HEK293 (cell line): ENCODE measurements at regions not wholly inside any gene's neighbourhood (a gene's known extent, or its start where the extent isn't known, plus 50 kb on each side); places are given as distances from the start of the nearest gene placed in this dataset.

Experiments
- CTCF ChIA-PET: fragments of 350-600 bp; formaldehyde crosslinking; extraction: SDS; loops from one replicate; lab custom pipeline; 2021; ENCODE audit warnings: antibody characterized with exemption; lab: Yijun Ruan, JAX
- POLR2A ChIA-PET: fragments of 300-600 bp; formaldehyde crosslinking; extraction: SDS; loops from one replicate; lab custom pipeline; 2020; ENCODE audit warnings: antibody characterized with exemption, inconsistent platforms; lab: Yijun Ruan, JAX
- H3K27ac ChIP-seq: fragments of 200-500 bp; sonication (Bioruptor generic); 2 replicates; pipeline ENCODE4 v1.5.1; 2014; ENCODE audit warnings: low read depth, low read length, control low read depth, inconsistent platforms; ENCODE audit errors: extremely low read depth
- H3K36me3 ChIP-seq, 2 experiments: fragments of 200-500 bp in 1 of 2; sonication (Bioruptor generic) in 1 of 2; 1 replicate in 1 of 2; 2 replicates in 1 of 2; pipeline ENCODE4 v1.5.1; 2014 to 2017; ENCODE audit warnings: inconsistent platforms in 2 of 2, low read length in 2 of 2; ENCODE audit not compliant: control insufficient read depth in 2 of 2, insufficient read depth in 1 of 2
- H3K4me1 ChIP-seq: fragments of 200-500 bp; sonication (Bioruptor generic); 2 replicates; pipeline ENCODE4 v1.5.1; 2014; ENCODE audit warnings: mild to moderate bottlenecking, low read length, inconsistent platforms; ENCODE audit not compliant: control insufficient read depth, insufficient read depth
- H3K4me3 ChIP-seq: 2 replicates; pipeline ENCODE4 v1.5.1; 2011; ENCODE audit warnings: low read depth, mild to moderate bottlenecking, control low read depth, low read length, moderate library complexity
- H3K9me3 ChIP-seq: fragments of 200-500 bp; sonication (Bioruptor generic); 2 replicates; pipeline ENCODE4 v1.5.1; 2014; ENCODE audit warnings: low read depth, low read length, inconsistent platforms; ENCODE audit not compliant: control insufficient read depth, insufficient read depth
- BCL11A ChIP-seq: fragments of 450-650 bp; formaldehyde crosslinking; IDR thresholded peaks from 2 replicates; pipeline ENCODE4 v1.5.1; 2016; ENCODE audit warnings: low read depth, missing biosample characterization, missing genetic modification characterization
- HIC1 ChIP-seq: fragments of 450-650 bp; formaldehyde crosslinking; IDR thresholded peaks from 2 replicates; pipeline ENCODE4 v1.5.1; 2016; ENCODE audit warnings: missing biosample characterization, missing genetic modification characterization
- KLF16 ChIP-seq: fragments of 450-650 bp; formaldehyde crosslinking; IDR thresholded peaks from 2 replicates; pipeline ENCODE4 v1.5.1; 2017; ENCODE audit warnings: missing biosample characterization, missing genetic modification characterization
- RBAK ChIP-seq: fragments of 450-650 bp; formaldehyde crosslinking; IDR thresholded peaks from 2 replicates; pipeline ENCODE4 v1.5.1; 2016; ENCODE audit warnings: missing biosample characterization, missing genetic modification characterization
- ZNF140 ChIP-seq: fragments of 450-650 bp; formaldehyde crosslinking; IDR thresholded peaks from 2 replicates; pipeline ENCODE4 v1.5.1; 2016; ENCODE audit warnings: missing biosample characterization, missing genetic modification characterization
- ZNF146 ChIP-seq: fragments of 450-650 bp; formaldehyde crosslinking; IDR thresholded peaks from 2 replicates; pipeline ENCODE4 v1.5.1; 2016; ENCODE audit warnings: missing biosample characterization, missing genetic modification characterization
- ZNF248 ChIP-seq: fragments of 450-650 bp; formaldehyde crosslinking; IDR thresholded peaks from 2 replicates; pipeline ENCODE4 v1.5.1; 2017; ENCODE audit warnings: missing biosample characterization, missing genetic modification characterization
- ZNF423 ChIP-seq: fragments of 450-650 bp; formaldehyde crosslinking; IDR thresholded peaks from 2 replicates; pipeline ENCODE4 v1.5.1; 2016; ENCODE audit warnings: missing biosample characterization, missing genetic modification characterization
- ZNF433 ChIP-seq: fragments of 450-650 bp; formaldehyde crosslinking; IDR thresholded peaks from 2 replicates; pipeline ENCODE4 v1.5.1; 2016; ENCODE audit warnings: missing biosample characterization, missing genetic modification characterization, low read depth
- ZNF558 ChIP-seq: fragments of 450-650 bp; formaldehyde crosslinking; IDR thresholded peaks from 2 replicates; pipeline ENCODE4 v1.5.1; 2016; ENCODE audit warnings: missing biosample characterization, missing genetic modification characterization
- ZNF600 ChIP-seq: fragments of 450-650 bp; formaldehyde crosslinking; IDR thresholded peaks from 2 replicates; pipeline ENCODE4 v1.5.1; 2016; ENCODE audit warnings: missing biosample characterization, missing genetic modification characterization
- ZNF704 ChIP-seq: fragments of 450-650 bp; formaldehyde crosslinking; IDR thresholded peaks from 2 replicates; pipeline ENCODE4 v1.5.1; 2016; ENCODE audit warnings: missing biosample characterization, missing genetic modification characterization
- TF ChIP-seq, protein P1 (sequence below): fragments of 450-650 bp; formaldehyde crosslinking; IDR thresholded peaks from 2 replicates; pipeline ENCODE4 v1.5.1; 2016; ENCODE audit warnings: missing biosample characterization, missing genetic modification characterization
- TF ChIP-seq, protein P2 (sequence below): fragments of 450-650 bp; formaldehyde crosslinking; IDR thresholded peaks from 2 replicates; pipeline ENCODE4 v1.5.1; 2016; ENCODE audit warnings: missing biosample characterization, missing genetic modification characterization

DNA sequence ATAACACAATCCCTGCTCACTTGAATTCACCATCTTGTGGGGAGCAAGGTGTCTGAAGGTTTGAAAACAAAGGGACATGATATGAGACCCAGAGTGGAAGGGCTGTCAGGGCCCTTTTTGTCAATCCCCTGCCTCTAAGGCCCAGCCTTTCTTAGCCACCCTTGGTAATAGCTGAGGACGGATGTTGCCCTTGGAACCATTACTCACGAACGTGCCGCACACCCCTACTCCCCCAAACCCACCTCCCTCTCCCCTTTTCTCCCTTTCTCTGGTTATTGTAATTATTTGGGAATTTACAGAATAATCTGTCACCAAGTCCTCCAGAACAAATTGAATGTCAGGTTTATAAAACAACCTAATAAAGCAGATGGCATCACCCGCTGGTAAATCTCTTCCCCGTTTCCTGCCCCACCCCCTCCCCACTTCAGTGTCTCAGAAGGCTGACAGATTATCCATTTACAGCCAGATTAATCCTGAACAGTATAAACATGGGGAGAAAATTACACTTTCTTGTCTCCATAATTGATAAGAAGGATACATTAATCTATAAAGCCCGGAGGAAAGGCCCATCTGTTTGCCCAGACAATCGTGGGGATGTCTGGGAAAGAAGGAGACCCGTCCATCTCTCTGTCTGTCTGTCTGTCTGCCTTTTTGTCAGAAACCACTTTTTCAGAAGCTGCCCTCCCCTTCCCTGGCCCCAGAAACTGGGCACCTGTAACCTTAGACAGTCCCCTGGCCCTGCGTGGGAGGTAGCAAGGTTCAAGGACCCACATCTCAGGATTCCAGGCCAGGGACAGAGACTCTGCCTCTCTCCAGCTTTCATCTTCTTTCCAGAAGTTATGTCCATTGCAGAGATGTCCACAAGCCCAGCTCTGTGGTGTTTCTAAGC is 60.6 kb upstream of the CD34 start:
- no peak overlapping the region for H3K27ac ChIP-seq
- H3K4me1 ChIP-seq, result no peaks in the 10 kb centered on the region
- POLR2A ChIA-PET, result no interaction called here
- no peaks in the 10 kb centered on the region for H3K9me3 ChIP-seq
- CTCF ChIA-PET, result interaction anchor here (0.6 to 3.2 kb wide), 5 partner anchors 10 to 142 kb away, joined by 3 to 31 read pairs (median 3); no protein-coding TSS in a partner anchor
- no peaks in the 10 kb centered on the region for H3K36me3 ChIP-seq
- TF ChIP-seq ZNF423 (tag by site-specific recombination) (no peak), KLF16 (no peak), ZNF558 (tag by site-specific recombination) (no peak), ZNF433 (tag by site-specific recombination) (no peak), BCL11A (tag by site-specific recombination) (no peak), ZNF248 (tag by site-specific recombination) (no peak), ZNF140 (no peak), ZNF600 (no peak), ZNF146 (tag by site-specific recombination) (no peak), HIC1 (tag by site-specific recombination) (no peak), ZNF704 (tag by site-specific recombination) (no peak), RBAK (tag by site-specific recombination) (no peak)
- TF ChIP-seq, protein P1, sequence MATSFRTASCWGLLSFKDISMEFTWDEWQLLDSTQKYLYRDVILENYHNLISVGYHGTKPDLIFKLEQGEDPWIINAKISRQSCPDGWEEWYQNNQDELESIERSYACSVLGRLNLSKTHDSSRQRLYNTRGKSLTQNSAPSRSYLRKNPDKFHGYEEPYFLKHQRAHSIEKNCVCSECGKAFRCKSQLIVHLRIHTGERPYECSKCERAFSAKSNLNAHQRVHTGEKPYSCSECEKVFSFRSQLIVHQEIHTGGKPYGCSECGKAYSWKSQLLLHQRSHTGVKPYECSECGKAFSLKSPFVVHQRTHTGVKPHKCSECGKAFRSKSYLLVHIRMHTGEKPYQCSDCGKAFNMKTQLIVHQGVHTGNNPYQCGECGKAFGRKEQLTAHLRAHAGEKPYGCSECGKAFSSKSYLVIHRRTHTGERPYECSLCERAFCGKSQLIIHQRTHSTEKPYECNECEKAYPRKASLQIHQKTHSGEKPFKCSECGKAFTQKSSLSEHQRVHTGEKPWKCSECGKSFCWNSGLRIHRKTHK, result no peak
- TF ChIP-seq, protein P2, sequence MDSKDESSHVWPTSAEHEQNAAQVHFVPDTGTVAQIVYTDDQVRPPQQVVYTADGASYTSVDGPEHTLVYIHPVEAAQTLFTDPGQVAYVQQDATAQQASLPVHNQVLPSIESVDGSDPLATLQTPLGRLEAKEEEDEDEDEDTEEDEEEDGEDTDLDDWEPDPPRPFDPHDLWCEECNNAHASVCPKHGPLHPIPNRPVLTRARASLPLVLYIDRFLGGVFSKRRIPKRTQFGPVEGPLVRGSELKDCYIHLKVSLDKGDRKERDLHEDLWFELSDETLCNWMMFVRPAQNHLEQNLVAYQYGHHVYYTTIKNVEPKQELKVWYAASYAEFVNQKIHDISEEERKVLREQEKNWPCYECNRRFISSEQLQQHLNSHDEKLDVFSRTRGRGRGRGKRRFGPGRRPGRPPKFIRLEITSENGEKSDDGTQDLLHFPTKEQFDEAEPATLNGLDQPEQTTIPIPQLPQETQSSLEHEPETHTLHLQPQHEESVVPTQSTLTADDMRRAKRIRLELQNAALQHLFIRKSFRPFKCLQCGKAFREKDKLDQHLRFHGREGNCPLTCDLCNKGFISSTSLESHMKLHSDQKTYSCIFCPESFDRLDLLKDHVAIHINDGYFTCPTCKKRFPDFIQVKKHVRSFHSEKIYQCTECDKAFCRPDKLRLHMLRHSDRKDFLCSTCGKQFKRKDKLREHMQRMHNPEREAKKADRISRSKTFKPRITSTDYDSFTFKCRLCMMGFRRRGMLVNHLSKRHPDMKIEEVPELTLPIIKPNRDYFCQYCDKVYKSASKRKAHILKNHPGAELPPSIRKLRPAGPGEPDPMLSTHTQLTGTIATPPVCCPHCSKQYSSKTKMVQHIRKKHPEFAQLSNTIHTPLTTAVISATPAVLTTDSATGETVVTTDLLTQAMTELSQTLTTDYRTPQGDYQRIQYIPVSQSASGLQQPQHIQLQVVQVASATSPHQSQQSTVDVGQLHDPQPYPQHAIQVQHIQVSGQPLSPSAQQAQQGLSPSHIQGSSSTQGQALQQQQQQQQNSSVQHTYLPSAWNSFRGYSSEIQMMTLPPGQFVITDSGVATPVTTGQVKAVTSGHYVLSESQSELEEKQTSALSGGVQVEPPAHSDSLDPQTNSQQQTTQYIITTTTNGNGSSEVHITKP, result no peak
- H3K4me3 ChIP-seq, result no peak overlapping the region
